Fibroblast of the aortic adventitia (primary cell): ENCODE measurements at regions not wholly inside any gene's neighbourhood (a gene's known extent, or its start where the extent isn't known, plus 50 kb on each side); places are given as distances from the start of the nearest gene placed in this dataset.

Experiments used
- DNase-seq: peaks from one replicate; pipeline ENCODE4 v3.0.0-alpha.2; 2010; ENCODE audit warnings: low read depth
- H3K4me3 ChIP-seq: 2 replicates; pipeline ENCODE4 v1.5.1; 2011; ENCODE audit warnings: low read depth, mild to moderate bottlenecking, control low read depth, low read length, moderate library complexity
- TF ChIP-seq, protein P1 (sequence below): IDR thresholded peaks from 2 replicates; pipeline ENCODE4 v1.5.1; 2011; ENCODE audit warnings: mild to moderate bottlenecking, low read length, control low read depth, inconsistent platforms; ENCODE audit not compliant: insufficient read depth

DNA sequence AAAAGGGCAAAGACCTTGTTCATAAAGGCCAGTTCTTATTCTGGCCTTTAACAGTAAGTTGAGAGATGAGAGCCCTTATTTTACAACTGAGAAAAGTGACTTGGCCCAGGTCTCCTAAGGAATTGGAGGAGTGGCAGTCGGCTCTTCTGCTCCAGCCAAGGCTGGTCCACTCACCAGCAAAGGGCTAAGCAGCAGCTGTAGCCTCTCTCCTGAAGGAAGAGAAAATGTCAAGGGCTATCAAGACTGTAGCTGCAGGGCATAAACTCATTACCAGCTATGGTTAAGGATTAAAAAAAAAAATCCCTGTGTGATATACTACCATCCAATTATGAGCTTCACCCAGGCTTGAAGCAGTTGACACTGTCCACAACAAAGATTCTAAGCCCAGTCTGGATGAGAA is 138.6 kb upstream of the RAD23B start:
- no peak for DNase-seq
- no peak overlapping the region for H3K4me3 ChIP-seq
- TF ChIP-seq, protein P1, sequence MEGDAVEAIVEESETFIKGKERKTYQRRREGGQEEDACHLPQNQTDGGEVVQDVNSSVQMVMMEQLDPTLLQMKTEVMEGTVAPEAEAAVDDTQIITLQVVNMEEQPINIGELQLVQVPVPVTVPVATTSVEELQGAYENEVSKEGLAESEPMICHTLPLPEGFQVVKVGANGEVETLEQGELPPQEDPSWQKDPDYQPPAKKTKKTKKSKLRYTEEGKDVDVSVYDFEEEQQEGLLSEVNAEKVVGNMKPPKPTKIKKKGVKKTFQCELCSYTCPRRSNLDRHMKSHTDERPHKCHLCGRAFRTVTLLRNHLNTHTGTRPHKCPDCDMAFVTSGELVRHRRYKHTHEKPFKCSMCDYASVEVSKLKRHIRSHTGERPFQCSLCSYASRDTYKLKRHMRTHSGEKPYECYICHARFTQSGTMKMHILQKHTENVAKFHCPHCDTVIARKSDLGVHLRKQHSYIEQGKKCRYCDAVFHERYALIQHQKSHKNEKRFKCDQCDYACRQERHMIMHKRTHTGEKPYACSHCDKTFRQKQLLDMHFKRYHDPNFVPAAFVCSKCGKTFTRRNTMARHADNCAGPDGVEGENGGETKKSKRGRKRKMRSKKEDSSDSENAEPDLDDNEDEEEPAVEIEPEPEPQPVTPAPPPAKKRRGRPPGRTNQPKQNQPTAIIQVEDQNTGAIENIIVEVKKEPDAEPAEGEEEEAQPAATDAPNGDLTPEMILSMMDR, result no peak

GRCh38 chr9:107147134-107147533 is 135.9 kb upstream of the RAD23B start:
- H3K4me3 ChIP-seq, result no peak overlapping the region
- no peak for DNase-seq
- TF ChIP-seq, protein P1, result no peak

DNA sequence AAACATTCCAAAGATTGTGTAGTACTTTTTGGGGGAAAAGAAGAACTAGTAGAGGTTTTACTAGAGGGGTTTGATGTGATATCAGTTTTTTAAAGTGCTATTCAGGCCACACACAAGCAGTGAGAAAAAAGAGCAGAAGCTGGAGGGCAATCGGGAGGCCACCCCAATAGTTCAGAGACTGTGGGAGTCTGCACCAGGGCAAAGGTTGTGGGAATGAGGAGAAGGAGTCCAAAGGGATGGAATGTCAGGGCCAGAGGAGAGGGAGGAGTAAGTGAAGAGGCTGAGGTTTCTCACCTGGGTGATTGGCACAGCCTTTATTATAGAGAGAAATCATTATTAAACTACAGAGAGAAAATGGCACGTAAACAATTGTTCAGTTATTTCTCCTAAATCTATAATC is 134.9 kb upstream of the RAD23B start:
- DNase-seq, result no peak
- H3K4me3 ChIP-seq, result no peak overlapping the region
- TF ChIP-seq, protein P1, result no peak

DNA sequence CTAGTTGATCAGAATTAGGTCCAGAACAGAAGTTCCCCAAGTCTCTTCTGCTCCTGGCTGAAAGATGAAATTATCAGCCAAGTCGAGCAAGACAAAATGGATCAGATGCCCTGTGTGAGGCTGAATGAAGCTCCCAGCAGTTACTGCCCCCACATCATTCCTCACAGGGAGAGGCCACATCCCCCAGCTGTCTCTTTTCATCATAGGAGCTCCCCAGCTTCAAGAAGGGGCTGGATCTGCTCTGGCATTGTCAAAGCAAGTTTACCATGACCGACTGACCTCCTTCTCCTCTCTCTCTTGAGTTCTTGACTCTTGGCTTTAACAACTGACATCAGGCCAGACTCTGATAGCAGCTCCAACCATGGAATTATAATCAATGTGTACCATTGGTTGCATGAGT is 133.3 kb upstream of the RAD23B start:
- DNase-seq, result no peak
- TF ChIP-seq, protein P1, result no peak
- no peak overlapping the region for H3K4me3 ChIP-seq

DNA sequence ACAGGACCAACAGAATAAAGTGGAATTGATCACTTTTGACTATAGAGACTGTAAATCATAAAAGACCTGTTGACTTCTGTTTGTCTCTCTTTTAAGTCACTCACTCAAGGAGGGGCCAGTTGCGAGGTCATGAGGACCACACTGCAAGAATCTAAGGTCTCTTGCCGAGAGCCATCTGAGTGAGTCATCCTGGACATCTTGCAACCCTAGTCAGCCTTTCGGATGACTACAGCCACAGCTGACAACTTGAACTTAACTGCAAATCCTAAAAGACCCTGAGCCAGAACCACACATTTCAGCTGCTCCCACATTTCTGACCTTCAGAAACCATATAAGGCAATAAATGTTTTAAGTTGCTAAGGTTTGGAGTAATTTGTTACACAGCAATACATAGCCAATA is 129.7 kb upstream of the RAD23B start:
- no peak for DNase-seq
- TF ChIP-seq, protein P1, result no peak
- no peak overlapping the region for H3K4me3 ChIP-seq

- no peak for DNase-seq
- TF ChIP-seq, protein P1, result no peak
- H3K4me3 ChIP-seq, result no peak overlapping the region
Observed at GRCh38 chr9:107154291-107154690, 128.8 kb upstream of the RAD23B start.

DNA sequence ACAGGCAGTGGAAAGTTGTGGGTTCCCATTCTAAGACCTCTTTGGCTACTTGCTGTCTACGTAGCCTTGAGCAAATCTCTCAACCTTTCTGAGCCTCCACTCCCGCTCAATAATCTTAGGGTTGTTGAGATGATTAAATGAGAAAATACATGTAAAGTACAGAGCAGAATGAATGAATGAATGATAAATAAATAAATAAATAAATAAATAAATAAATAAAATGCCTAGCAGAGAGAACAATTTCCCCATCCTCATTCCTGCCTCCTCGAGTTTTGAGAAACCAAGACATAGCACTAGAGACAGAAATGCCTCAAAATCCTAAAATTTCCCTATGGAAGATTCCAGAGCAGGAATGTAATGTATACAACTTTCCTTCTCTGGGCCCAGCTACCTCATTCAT is 128.3 kb upstream of the RAD23B start:
- TF ChIP-seq, protein P1, result no peak
- DNase-seq, result no peak
- H3K4me3 ChIP-seq, result no peak overlapping the region
